Neural progenitor cell (in vitro differentiated cells): ENCODE measurements at regions not wholly inside any gene's neighbourhood (a gene's known extent, or its start where the extent isn't known, plus 50 kb on each side); places are given as distances from the start of the nearest gene placed in this dataset.

Experiments used
- DNase-seq: peaks from one replicate; pipeline ENCODE4 v3.0.0-alpha.2; 2016; ENCODE audit warnings: low spot score
- H2AFZ ChIP-seq: fragments of 200-600 bp; sonication (generic); replicated peaks from 2 replicates; pipeline ENCODE4 v1.6.1; 2016; ENCODE audit warnings: antibody characterized with exemption
- H3F3A ChIP-seq: fragments of 200-600 bp; sonication (generic); 2 replicates; pipeline ENCODE4 v1.6.1; 2016; ENCODE audit warnings: antibody characterized with exemption, low read depth
- H3K27ac ChIP-seq: fragments of 200-600 bp; sonication (generic); 2 replicates; pipeline ENCODE4 v1.5.1; 2016; ENCODE audit warnings: mild to moderate bottlenecking
- H3K27me3 ChIP-seq: fragments of 200-600 bp; sonication (generic); 2 replicates; pipeline ENCODE4 v1.6.1; 2016; ENCODE audit warnings: mild to moderate bottlenecking, moderate library complexity
- H3K36me3 ChIP-seq: fragments of 200-600 bp; sonication (generic); 2 replicates; pipeline ENCODE4 v1.5.1; 2016
- H3K4me1 ChIP-seq: fragments of 200-600 bp; sonication (generic); 2 replicates; pipeline ENCODE4 v1.6.1; 2016; ENCODE audit warnings: mixed run types
- H3K4me2 ChIP-seq: fragments of 200-600 bp; sonication (generic); 2 replicates; pipeline ENCODE4 v1.6.1; 2016
- H3K4me3 ChIP-seq: fragments of 200-600 bp; sonication (generic); 2 replicates; pipeline ENCODE4 v1.5.1; 2016
- H3K79me2 ChIP-seq: fragments of 200-600 bp; sonication (generic); 2 replicates; pipeline ENCODE4 v1.6.1; 2016; ENCODE audit warnings: low read depth
- H3K9ac ChIP-seq: fragments of 200-600 bp; sonication (generic); 2 replicates; pipeline ENCODE4 v1.6.1; 2016
- H3K9me3 ChIP-seq: fragments of 200-600 bp; sonication (generic); 2 replicates; pipeline ENCODE4 v1.5.1; 2016; ENCODE audit warnings: low read depth
- H4K20me1 ChIP-seq: fragments of 200-600 bp; sonication (generic); 2 replicates; pipeline ENCODE4 v1.6.1; 2016; ENCODE audit warnings: low read depth
- H3K27ac Mint-ChIP-seq: 3 replicates; pipeline ENCODE4 v1.8.0; 2021; ENCODE audit warnings: mixed read lengths
- H3K27me3 Mint-ChIP-seq: 2 replicates; pipeline ENCODE4 v1.8.0; 2022; ENCODE audit warnings: low read depth, mild to moderate bottlenecking, inconsistent platforms, moderate library complexity, mixed read lengths; ENCODE audit not compliant: insufficient read depth
- H3K36me3 Mint-ChIP-seq: 3 replicates; pipeline ENCODE4 v1.8.0; 2021; ENCODE audit warnings: mixed read lengths
- H3K4me1 Mint-ChIP-seq: 3 replicates; pipeline ENCODE4 v1.8.0; 2021; ENCODE audit warnings: mixed read lengths
- H3K4me3 Mint-ChIP-seq: 3 replicates; pipeline ENCODE4 v1.8.0; 2021; ENCODE audit warnings: mild to moderate bottlenecking, moderate library complexity, mixed read lengths
- H3K9me3 Mint-ChIP-seq: 3 replicates; pipeline ENCODE4 v1.8.0; 2020; ENCODE audit warnings: mixed read lengths
- CTCF ChIP-seq: fragments of 200-600 bp; sonication (generic); IDR thresholded peaks from 2 replicates; pipeline ENCODE4 v1.5.1; 2017; ENCODE audit warnings: antibody characterized with exemption, mild to moderate bottlenecking
- EZH2 ChIP-seq: fragments of 200-600 bp; sonication (generic); IDR thresholded peaks from 2 replicates; pipeline ENCODE4 v1.6.1; 2017; ENCODE audit warnings: antibody characterized with exemption, mild to moderate bottlenecking, moderate library complexity
- EZH2phosphoT487 ChIP-seq: fragments of 200-600 bp; sonication (generic); IDR thresholded peaks from 2 replicates; pipeline ENCODE4 v1.6.1; 2017; ENCODE audit warnings: antibody characterized with exemption

- Histone ChIP-seq H3K4me3 (peak overlapping the region; percentile 96), H3K9me3 (no peaks in the 10 kb centered on the region), H2AFZ (no peak overlapping the region), H3K9ac (no peak overlapping the region), H3K79me2 (peaks cover 91% of the 10 kb centered on the region), H3K27ac (peak overlapping the region; percentile 87), H3F3A (peaks cover 34% of the 10 kb centered on the region), H4K20me1 (peaks cover 94% of the 10 kb centered on the region), H3K4me1 (peaks cover 51% of the 10 kb centered on the region), H3K4me2 (peak overlapping the region; percentile 98), H3K27me3 (no peaks in the 10 kb centered on the region), H3K36me3 (no peaks in the 10 kb centered on the region)
- TF ChIP-seq EZH2 (no peak), EZH2phosphoT487 (no peak), CTCF (peak; percentile 66)
- H3K9me3 Mint-ChIP-seq: no peaks in the 10 kb centered on the region
- H3K27me3 Mint-ChIP-seq: peaks cover 3% of the 10 kb centered on the region
- H3K4me1 Mint-ChIP-seq: peaks cover 49% of the 10 kb centered on the region
- no peak overlapping the region for H3K27ac Mint-ChIP-seq
- H3K4me3 Mint-ChIP-seq: peak overlapping the region; percentile 86
- peaks cover 6% of the 10 kb centered on the region for H3K36me3 Mint-ChIP-seq
- peak; percentile 94 for DNase-seq
Observed at GRCh38 chr6:56843476-56844349, 111.2 kb upstream of the BEND6 start.

- Histone ChIP-seq H3K27me3 (no peaks in the 10 kb centered on the region), H3K9me3 (no peaks in the 10 kb centered on the region), H3K4me1 (peaks cover 54% of the 10 kb centered on the region), H3K4me2 (peak overlapping the region; percentile 98), H3K9ac (peak overlapping the region; percentile 58), H3K36me3 (no peaks in the 10 kb centered on the region), H3F3A (peaks cover 39% of the 10 kb centered on the region), H3K4me3 (peak overlapping the region; percentile 96), H3K79me2 (peaks cover 91% of the 10 kb centered on the region), H4K20me1 (peaks cover 94% of the 10 kb centered on the region), H3K27ac (peak overlapping the region; percentile 87), H2AFZ (no peak overlapping the region)
- DNase-seq: no peak
- H3K27me3 Mint-ChIP-seq: peaks cover 3% of the 10 kb centered on the region
- H3K36me3 Mint-ChIP-seq: peaks cover 6% of the 10 kb centered on the region
- no peak for TF ChIP-seq EZH2
- no peak for TF ChIP-seq EZH2phosphoT487
- TF ChIP-seq CTCF: no peak
- peak overlapping the region; percentile 98 for H3K4me3 Mint-ChIP-seq
- H3K4me1 Mint-ChIP-seq: peaks cover 53% of the 10 kb centered on the region
- H3K9me3 Mint-ChIP-seq: no peaks in the 10 kb centered on the region
- peak overlapping the region; percentile 90 for H3K27ac Mint-ChIP-seq
Observed at GRCh38 chr6:56842686-56843475, 112.0 kb upstream of the BEND6 start.

GRCh38 chr6:56841751-56842150 is 113.2 kb upstream of the BEND6 start:
- Histone ChIP-seq H2AFZ (no peak overlapping the region), H3K4me2 (peak overlapping the region; percentile 98), H4K20me1 (peaks cover 94% of the 10 kb centered on the region), H3K27me3 (no peaks in the 10 kb centered on the region), H3K27ac (no peak overlapping the region), H3K9me3 (no peaks in the 10 kb centered on the region), H3K36me3 (no peaks in the 10 kb centered on the region), H3K79me2 (peaks cover 91% of the 10 kb centered on the region), H3F3A (peaks cover 40% of the 10 kb centered on the region), H3K4me1 (peaks cover 51% of the 10 kb centered on the region), H3K4me3 (peak overlapping the region; percentile 96), H3K9ac (no peak overlapping the region)
- Mint-ChIP-seq H3K27me3 (peaks cover 3% of the 10 kb centered on the region), H3K4me1 (peaks cover 56% of the 10 kb centered on the region), H3K4me3 (peak overlapping the region; percentile 98), H3K9me3 (peaks cover 2% of the 10 kb centered on the region), H3K36me3 (peaks cover 1% of the 10 kb centered on the region), H3K27ac (no peak overlapping the region)
- TF ChIP-seq EZH2phosphoT487 (no peak), EZH2 (no peak), CTCF (no peak)
- DNase-seq: no peak
